Suppressor macrophage treated with lipopolysaccharide for 4 hours (primary cell): ENCODE measurements at regions not wholly inside any gene's neighbourhood (a gene's known extent, or its start where the extent isn't known, plus 50 kb on each side); places are given as distances from the start of the nearest gene placed in this dataset.

Experiments
- DNase-seq: peaks from one replicate; pipeline ENCODE4 v3.0.0-alpha.2; 2020

- no peak for DNase-seq
Observed at GRCh38 chr13:111862836-111863815, 203.8 kb upstream of the SOX1 start.

- no peak for DNase-seq
Observed at GRCh38 chr13:111864566-111864965, 202.4 kb upstream of the SOX1 start.

GRCh38 chr13:111865046-111865445 is 201.9 kb upstream of the SOX1 start:
- DNase-seq = no peak

- no peak for DNase-seq
Observed at GRCh38 chr13:111865826-111866225, 201.1 kb upstream of the SOX1 start.

- no peak for DNase-seq
Observed at GRCh38 chr13:111866731-111867245, 200.2 kb upstream of the SOX1 start.

GRCh38 chr13:111867657-111868056 is 199.3 kb upstream of the SOX1 start:
- no peak for DNase-seq

- DNase-seq = no peak
Observed at GRCh38 chr13:111868716-111869115, 198.2 kb upstream of the SOX1 start.

GRCh38 chr13:111872475-111873150 is 194.3 kb upstream of the SOX1 start:
- no peak for DNase-seq

GRCh38 chr13:111873676-111874178 is 193.2 kb upstream of the SOX1 start:
- DNase-seq = no peak

- no peak for DNase-seq
Observed at GRCh38 chr13:111874981-111875380, 192.0 kb upstream of the SOX1 start.

GRCh38 chr13:111875915-111876314 is 191.0 kb upstream of the SOX1 start:
- no peak for DNase-seq

- no peak for DNase-seq
Observed at GRCh38 chr13:111876506-111876905, 190.4 kb upstream of the SOX1 start.

GRCh38 chr13:111877906-111878305 is 189.0 kb upstream of the SOX1 start:
- DNase-seq = no peak

GRCh38 chr13:111879719-111880118 is 187.2 kb upstream of the SOX1 start:
- DNase-seq = no peak

- DNase-seq = no peak
Observed at GRCh38 chr13:111880185-111880584, 186.8 kb upstream of the SOX1 start.

- DNase-seq = no peak
Observed at GRCh38 chr13:111881700-111882099, 185.2 kb upstream of the SOX1 start.

- DNase-seq = no peak
Observed at GRCh38 chr13:111882351-111882750, 184.6 kb upstream of the SOX1 start.

- no peak for DNase-seq
Observed at GRCh38 chr13:111883571-111884343, 183.2 kb upstream of the SOX1 start.

GRCh38 chr13:111886217-111886945 is 180.6 kb upstream of the SOX1 start:
- DNase-seq = no peak

- DNase-seq = no peak
Observed at GRCh38 chr13:111893071-111893606, 173.8 kb upstream of the SOX1 start.

GRCh38 chr13:111893607-111894443 is 173.1 kb upstream of the SOX1 start:
- no peak for DNase-seq
